HCT116 (cell line): ENCODE measurements at regions not wholly inside any gene's neighbourhood (a gene's known extent, or its start where the extent isn't known, plus 50 kb on each side); places are given as distances from the start of the nearest gene placed in this dataset.

Experiments used
- ATAC-seq: fragments of 200-7000 bp; cut with Tn5 transposase; 2 replicates; pipeline ENCODE4 v1.9.1; 2020; ENCODE audit warnings: mild to moderate bottlenecking, moderate library complexity
- BruUV-seq: library from RNA; stranded (reverse); fragments of 400-500 nt; replicated peaks from 2 replicates; lab custom pipeline; 2021; lab: Mats Ljungman, UMichigan
- CTCF ChIA-PET: fragments of 300-600 bp; sonication (Branson Sonifier 250); formaldehyde crosslinking; loops from one replicate; lab custom pipeline; 2021; ENCODE audit warnings: antibody characterized with exemption; lab: Charles Lee
- POLR2A ChIA-PET: fragments of 300-600, 350-600 bp; sonication (Branson Sonifier 250); formaldehyde crosslinking; loops from one replicate; lab custom pipeline; 2021; ENCODE audit warnings: antibody characterized with exemption; lab: Charles Lee
- RAD21 ChIA-PET, 2 experiments: fragments of 300-600 bp; sonication (Branson Sonifier 250); formaldehyde crosslinking; loops; one replicate each; lab custom pipeline; 2023; ENCODE audit warnings: low total read pairs in 2 of 2; ENCODE audit not compliant: uncharacterized antibody in 2 of 2, unreplicated experiment in 2 of 2, low non-redundant PET in 1 of 2; lab: Charles Lee
- DNase-seq: peaks from one replicate; pipeline ENCODE4 v3.0.0-alpha.2; 2010; ENCODE audit warnings: low read depth, low spot score
- H2AFZ ChIP-seq: fragments of 200-600 bp; shearing (Covaris generic), sonication (generic); 2 replicates; pipeline ENCODE4 v1.6.1; 2017; ENCODE audit warnings: low read depth, mixed run types, mixed read lengths, antibody characterized with exemption, low read length; ENCODE audit not compliant: poor library complexity, severe bottlenecking
- H3K27ac ChIP-seq: 2 replicates; pipeline ENCODE4 v1.5.1; 2012; ENCODE audit warnings: low read depth, low read length
- H3K27me3 ChIP-seq: fragments of 200-600 bp; sonication (generic); 2 replicates; pipeline ENCODE4 v1.6.1; 2016; ENCODE audit warnings: mixed run types, low read length, mixed read lengths; ENCODE audit not compliant: insufficient read depth
- H3K36me3 ChIP-seq, 2 experiments: fragments of 200-500 bp in 1 of 2; fragments of 200-600 bp in 1 of 2; sonication (Bioruptor generic) in 1 of 2; sonication (generic) in 1 of 2; 2 replicates each; pipeline versions ENCODE4 v1.5.1 to v1.6.1; 2014 to 2016; ENCODE audit warnings: low read length in 2 of 2, inconsistent platforms in 1 of 2, mixed read lengths in 1 of 2, mixed run types in 1 of 2; ENCODE audit not compliant: insufficient read depth in 2 of 2, control insufficient read depth in 1 of 2
- H3K4me1 ChIP-seq, 2 experiments: fragments of 200-600 bp in 1 of 2; sonication (generic) in 1 of 2; 2 replicates each; pipeline versions ENCODE4 v1.5.1 to v1.6.1; 2012 to 2017; ENCODE audit warnings: low read length in 2 of 2, inconsistent platforms in 1 of 2, mild to moderate bottlenecking in 1 of 2, mixed read lengths in 1 of 2, mixed run types in 1 of 2, moderate library complexity in 1 of 2; ENCODE audit not compliant: insufficient read depth in 2 of 2, control insufficient read depth in 1 of 2
- H3K4me2 ChIP-seq: fragments of 200-600 bp; sonication (generic); 2 replicates; pipeline ENCODE4 v1.6.1; 2017; ENCODE audit warnings: mixed run types, low read length, mixed read lengths
- H3K4me3 ChIP-seq, 2 experiments: fragments of 200-600 bp in 1 of 2; sonication (generic) in 1 of 2; replicated peaks in 1 of 2; 2 replicates each; pipeline ENCODE4 v1.5.1; 2011 to 2016; ENCODE audit warnings: low read length in 2 of 2, control low read depth in 1 of 2, low read depth in 1 of 2, mild to moderate bottlenecking in 1 of 2, mixed read lengths in 1 of 2, mixed run types in 1 of 2
- H3K79me2 ChIP-seq: fragments of 200-600 bp; sonication (generic); 2 replicates; pipeline ENCODE4 v1.6.1; 2017; ENCODE audit warnings: mild to moderate bottlenecking, mixed run types, low read length, moderate library complexity, mixed read lengths; ENCODE audit not compliant: insufficient read depth
- H3K9ac ChIP-seq: fragments of 200-600 bp; sonication (generic); 2 replicates; pipeline ENCODE4 v1.6.1; 2016; ENCODE audit warnings: low read length, mixed read lengths
- H3K9me2 ChIP-seq: fragments of 200-600 bp; sonication (generic), shearing (Covaris generic); 2 replicates; pipeline ENCODE4 v1.6.1; 2017; ENCODE audit warnings: mixed run types, mild to moderate bottlenecking, moderate library complexity; ENCODE audit not compliant: insufficient read depth
- H3K9me3 ChIP-seq, 2 experiments: fragments of 200-500 bp in 1 of 2; fragments of 200-600 bp in 1 of 2; sonication (Bioruptor generic) in 1 of 2; sonication (generic) in 1 of 2; 2 replicates each; pipeline ENCODE4 v1.6.1; 2014 to 2017; ENCODE audit warnings: low read length in 2 of 2, mixed read lengths in 2 of 2, inconsistent platforms in 1 of 2, low read depth in 1 of 2, mild to moderate bottlenecking in 1 of 2, mixed run types in 1 of 2, moderate library complexity in 1 of 2; ENCODE audit not compliant: control insufficient read depth in 1 of 2, insufficient read depth in 1 of 2
- H4K20me1 ChIP-seq: fragments of 200-600 bp; sonication (generic), shearing (Covaris generic); 2 replicates; pipeline ENCODE4 v1.6.1; 2017; ENCODE audit warnings: mixed run types, mild to moderate bottlenecking, moderate library complexity; ENCODE audit not compliant: insufficient read depth
- ATF3 ChIP-seq: IDR thresholded peaks from 2 replicates; pipeline ENCODE4 v1.6.1; 2012
- CEBPB ChIP-seq: IDR thresholded peaks from 2 replicates; pipeline ENCODE4 v1.6.1; 2012; ENCODE audit warnings: low read depth
- CTCF ChIP-seq, 3 experiments: fragments of 200-600 bp in 1 of 3; sonication (generic) in 1 of 3; IDR thresholded peaks in 2 of 3; conservative IDR thresholded peaks in 1 of 3; 2 replicates each; pipeline ENCODE4 v1.5.1; 2012 to 2017; ENCODE audit warnings: low read depth in 2 of 3, low read length in 2 of 3, antibody characterized with exemption in 1 of 3, borderline replicate concordance in 1 of 3, control low read depth in 1 of 3, mild to moderate bottlenecking in 1 of 3, mixed read lengths in 1 of 3, mixed run types in 1 of 3, moderate library complexity in 1 of 3; ENCODE audit not compliant: insufficient read depth in 1 of 3
- EGR1 ChIP-seq: IDR thresholded peaks from 2 replicates; pipeline ENCODE4 v1.6.1; 2012; ENCODE audit warnings: low read depth
- ELF1 ChIP-seq: IDR thresholded peaks from 2 replicates; pipeline ENCODE4 v1.6.1; 2012; ENCODE audit warnings: low read depth, borderline replicate concordance
- EZH2 ChIP-seq: fragments of 200-600 bp; sonication (generic); IDR thresholded peaks from 2 replicates; pipeline ENCODE4 v1.6.1; 2017; ENCODE audit warnings: antibody characterized with exemption, mixed run types
- EZH2phosphoT487 ChIP-seq: fragments of 200-600 bp; IDR thresholded peaks from 2 replicates; pipeline ENCODE4 v1.6.1; 2018; ENCODE audit warnings: antibody characterized with exemption, borderline replicate concordance
- FOSL1 ChIP-seq: IDR thresholded peaks from 2 replicates; pipeline ENCODE4 v1.6.1; 2012; ENCODE audit warnings: low read depth
- JUND ChIP-seq: IDR thresholded peaks from 2 replicates; pipeline ENCODE4 v1.6.1; 2012
- POLR2A ChIP-seq: IDR thresholded peaks from 2 replicates; pipeline ENCODE4 v1.7.0; 2011; ENCODE audit warnings: borderline replicate concordance; ENCODE audit not compliant: insufficient read depth, insufficient read length; ENCODE audit errors: extremely low read depth
- POLR2AphosphoS5 ChIP-seq: IDR thresholded peaks from 2 replicates; pipeline ENCODE4 v1.6.1; 2011; ENCODE audit warnings: mild to moderate bottlenecking, low read depth, low read length, moderate library complexity
- RAD21 ChIP-seq: IDR thresholded peaks from 2 replicates; pipeline ENCODE4 v1.6.1; 2012; ENCODE audit warnings: low read depth, mild to moderate bottlenecking
- SIN3A ChIP-seq: IDR thresholded peaks from 2 replicates; pipeline ENCODE4 v1.6.1; 2012; ENCODE audit warnings: low read depth
- SP1 ChIP-seq: IDR thresholded peaks from 2 replicates; pipeline ENCODE4 v1.6.1; 2012; ENCODE audit warnings: low read depth
- SRF ChIP-seq: IDR thresholded peaks from 2 replicates; pipeline ENCODE4 v1.6.1; 2012; ENCODE audit warnings: low read depth
- TCF7L2 ChIP-seq: IDR thresholded peaks from 2 replicates; pipeline ENCODE4 v1.7.0; 2011; ENCODE audit warnings: borderline replicate concordance, inconsistent platforms; ENCODE audit not compliant: insufficient read depth, insufficient read length; ENCODE audit errors: extremely low read depth
- YY1 ChIP-seq: IDR thresholded peaks from 2 replicates; pipeline ENCODE4 v1.6.1; 2011; ENCODE audit warnings: low read length, low read depth, moderate library complexity, mild to moderate bottlenecking; ENCODE audit not compliant: insufficient replicate concordance; ENCODE audit errors: extremely low read depth
- ZFX ChIP-seq: fragments of 450-650 bp; IDR thresholded peaks from 2 replicates; pipeline ENCODE4 v1.6.1; 2017
- ZNF274 ChIP-seq: fragments of 200-500 bp; sonication (Bioruptor generic); IDR thresholded peaks from 2 replicates; pipeline ENCODE4 v1.6.1; 2014; ENCODE audit warnings: mild to moderate bottlenecking, low read depth, low read length, inconsistent platforms
- intact Hi-C: fragments of 100-400 bp; cut with micrococcal nuclease; formaldehyde crosslinking; loops from 2 replicates; pipeline ENCODE4 v1.10.0; 2022

GRCh38 chr4:177214935-177215334, 94.7 kb upstream of the NEIL3 start:
- Histone ChIP-seq H3K27me3 (no peaks in the 10 kb centered on the region), H3K9me3 (no peaks in the 10 kb centered on the region), H3K9ac (no peak overlapping the region), H3K36me3 (no peaks in the 10 kb centered on the region), H3K27ac (no peak overlapping the region), H3K9me2 (no peaks in the 10 kb centered on the region), H3K4me1 (no peaks in the 10 kb centered on the region), H2AFZ (no peak overlapping the region), H3K79me2 (no peaks in the 10 kb centered on the region), H3K4me3 (no peak overlapping the region), H4K20me1 (no peaks in the 10 kb centered on the region), H3K4me2 (no peak overlapping the region)
- no TSS peak for BruUV-seq
- ChIA-PET CTCF (no interaction called here), POLR2A (no interaction called here), RAD21 (no interaction called here)
- intact Hi-C loops, result no loop called here
- ATAC-seq (no peak), DNase-seq (no peak)
- TF ChIP-seq SRF (no peak), ZNF274 (no peak), TCF7L2 (no peak), CTCF (IDR thresholded peaks at IDR 0.05 in 2 of 3, conservative IDR thresholded peaks at IDR 0.05 in 1 of 3; ENCODE audit: borderline replicate concordance in 1 of 3, insufficient read depth in 1 of 3, low read depth in 2 of 3, low read length in 2 of 3) (no peak), EZH2 (no peak), EZH2phosphoT487 (no peak), ZFX (no peak), EGR1 (no peak), JUND (no peak), FOSL1 (no peak), ELF1 (no peak), ATF3 (no peak), SP1 (no peak), POLR2AphosphoS5 (no peak), RAD21 (no peak), YY1 (no peak), POLR2A (no peak), SIN3A (no peak), CEBPB (no peak)
